ENCODE measurements at regions not wholly inside any gene's neighbourhood (a gene's known extent, or its start where the extent isn't known, plus 50 kb on each side); places are given as distances from the start of the nearest gene placed in this dataset.

DNA sequence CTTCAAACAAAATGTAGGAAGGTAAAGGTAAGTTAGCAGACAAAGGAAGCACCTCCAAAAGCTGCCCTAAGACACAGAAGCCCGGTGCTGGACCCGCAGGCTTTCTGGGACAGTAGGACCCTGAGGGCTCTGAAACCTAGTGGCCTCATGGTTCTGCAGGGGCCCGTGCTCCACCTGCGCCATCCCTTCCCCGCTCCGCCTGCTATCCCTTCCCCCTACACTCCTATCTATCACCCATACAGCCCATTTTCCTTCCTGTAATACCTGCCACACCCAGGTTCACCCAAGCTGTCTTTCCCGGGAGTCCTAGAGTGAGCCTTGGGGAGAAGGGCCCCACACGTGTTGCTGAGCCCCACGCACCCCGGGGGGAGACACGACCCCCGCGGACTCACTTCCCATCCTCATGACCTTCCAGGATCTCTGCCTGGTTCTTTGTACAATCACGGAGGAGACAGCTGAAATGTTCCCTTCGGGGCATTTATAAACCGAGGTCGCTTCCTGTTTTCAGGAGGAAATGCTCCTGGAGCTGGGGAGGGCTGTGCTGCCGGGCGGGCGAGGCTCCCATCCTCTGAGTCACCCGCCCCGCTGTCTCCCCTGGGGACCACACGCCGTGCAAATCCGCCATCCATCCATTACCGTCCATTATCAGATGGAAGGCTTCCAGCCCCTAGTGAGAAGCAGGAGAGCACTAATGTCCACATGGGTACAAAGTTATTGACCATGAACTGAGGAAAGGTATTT, 251.7 kb upstream of the PITRM1 start:
- TF ChIP-seq POLR2A (IDR thresholded peaks at IDR 0.05) (no peak), POLR2AphosphoS5 (IDR thresholded peaks at IDR 0.05) (no peak)
- TF ChIP-seq, protein P1, sequence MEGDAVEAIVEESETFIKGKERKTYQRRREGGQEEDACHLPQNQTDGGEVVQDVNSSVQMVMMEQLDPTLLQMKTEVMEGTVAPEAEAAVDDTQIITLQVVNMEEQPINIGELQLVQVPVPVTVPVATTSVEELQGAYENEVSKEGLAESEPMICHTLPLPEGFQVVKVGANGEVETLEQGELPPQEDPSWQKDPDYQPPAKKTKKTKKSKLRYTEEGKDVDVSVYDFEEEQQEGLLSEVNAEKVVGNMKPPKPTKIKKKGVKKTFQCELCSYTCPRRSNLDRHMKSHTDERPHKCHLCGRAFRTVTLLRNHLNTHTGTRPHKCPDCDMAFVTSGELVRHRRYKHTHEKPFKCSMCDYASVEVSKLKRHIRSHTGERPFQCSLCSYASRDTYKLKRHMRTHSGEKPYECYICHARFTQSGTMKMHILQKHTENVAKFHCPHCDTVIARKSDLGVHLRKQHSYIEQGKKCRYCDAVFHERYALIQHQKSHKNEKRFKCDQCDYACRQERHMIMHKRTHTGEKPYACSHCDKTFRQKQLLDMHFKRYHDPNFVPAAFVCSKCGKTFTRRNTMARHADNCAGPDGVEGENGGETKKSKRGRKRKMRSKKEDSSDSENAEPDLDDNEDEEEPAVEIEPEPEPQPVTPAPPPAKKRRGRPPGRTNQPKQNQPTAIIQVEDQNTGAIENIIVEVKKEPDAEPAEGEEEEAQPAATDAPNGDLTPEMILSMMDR (IDR thresholded peaks at IDR 0.05): no peak

Measured in suprapubic skin (tissue), 4 donors.